ENCODE measurements at regions not wholly inside any gene's neighbourhood (a gene's known extent, or its start where the extent isn't known, plus 50 kb on each side); places are given as distances from the start of the nearest gene placed in this dataset.
"Not testable (repeated sequence)": the region's sequence is repeated elsewhere in the genome, so short reads cannot be mapped to it uniquely, and the experiment has no call there.

GRCh38 chr6:118367314-118367713 lies 180.8 kb upstream of the PLN start:
- TF ChIP-seq CTCF (IDR thresholded peaks at IDR 0.05): no peak
- Histone ChIP-seq H3K27me3 (no peaks in the 10 kb centered on the region), H3K27ac (no peak overlapping the region), H3K4me3 (no peak overlapping the region), H3K4me1 (no peaks in the 10 kb centered on the region), H3K36me3 (no peaks in the 10 kb centered on the region), H3K9me3 (peaks cover 0 to 16% of the 10 kb centered on the region in 2 donors)
- DNase-seq (ENCODE audit: low spot score in 2 of 2): no peak
- intact Hi-C loops (cut with DNase I): no loop called here

- Histone ChIP-seq H3K27me3 (no peaks in the 10 kb centered on the region), H3K36me3 (no peaks in the 10 kb centered on the region), H3K9me3 (peaks cover 0 to 16% of the 10 kb centered on the region in 2 donors), H3K27ac (no peak overlapping the region), H3K4me1 (no peaks in the 10 kb centered on the region), H3K4me3 (no peak overlapping the region)
- no peak for TF ChIP-seq CTCF (IDR thresholded peaks at IDR 0.05)
- intact Hi-C loops (cut with DNase I): loop anchor here (5.0 kb wide), 1 partner anchor 43 kb away; no protein-coding TSS in a partner anchor
- no peak for DNase-seq (ENCODE audit: low spot score in 2 of 2)
These were observed 177.4 kb upstream of the PLN start for GRCh38 chr6:118370722-118371121.

GRCh38 chr6:118371955-118372354 lies 176.1 kb upstream of the PLN start:
- no peak for DNase-seq (ENCODE audit: low spot score in 2 of 2)
- intact Hi-C loops (cut with DNase I): loop anchor here (5.0 kb wide), 1 partner anchor 45 kb away; no protein-coding TSS in a partner anchor
- no peak for TF ChIP-seq CTCF (IDR thresholded peaks at IDR 0.05)

GRCh38 chr6:118372413-118372812 lies 175.7 kb upstream of the PLN start:
- no peak overlapping the region for H3K4me3 ChIP-seq
- no peak for TF ChIP-seq CTCF (IDR thresholded peaks at IDR 0.05)
- intact Hi-C loops (cut with DNase I): loop anchor here (5.0 kb wide), 1 partner anchor 45 kb away; no protein-coding TSS in a partner anchor
- DNase-seq (ENCODE audit: low spot score in 2 of 2): no peak
- H3K4me1 ChIP-seq: no peaks in the 10 kb centered on the region
- no peaks in the 10 kb centered on the region for H3K36me3 ChIP-seq
- H3K27me3 ChIP-seq: no peaks in the 10 kb centered on the region
- no peak overlapping the region for H3K27ac ChIP-seq
- peaks cover 0 to 16% of the 10 kb centered on the region in 2 donors for H3K9me3 ChIP-seq

More at GRCh38 chr6:118371955-118372354, 176.1 kb upstream of the PLN start:
- H3K27me3 ChIP-seq: no peaks in the 10 kb centered on the region
- H3K27ac ChIP-seq: no peak overlapping the region
- H3K36me3 ChIP-seq: no peaks in the 10 kb centered on the region
- H3K4me1 ChIP-seq: no peaks in the 10 kb centered on the region
- peaks cover 0 to 16% of the 10 kb centered on the region in 2 donors for H3K9me3 ChIP-seq
- no peak overlapping the region for H3K4me3 ChIP-seq

GRCh38 chr6:118377711-118378414 lies 170.2 kb upstream of the PLN start:
- Histone ChIP-seq H3K27ac (no peak overlapping the region), H3K4me1 (no peaks in the 10 kb centered on the region), H3K36me3 (no peaks in the 10 kb centered on the region), H3K27me3 (no peaks in the 10 kb centered on the region), H3K4me3 (no peak overlapping the region), H3K9me3 (no peaks in the 10 kb centered on the region)
- no peak for TF ChIP-seq CTCF (IDR thresholded peaks at IDR 0.05)
- DNase-seq (ENCODE audit: low spot score in 2 of 2): no peak
- intact Hi-C loops (cut with DNase I): no loop called here

- DNase-seq (ENCODE audit: low spot score in 2 of 2); H3K27ac ChIP-seq; H3K9me3 ChIP-seq; H3K4me3 ChIP-seq; H3K4me1 ChIP-seq; H3K27me3 ChIP-seq; H3K36me3 ChIP-seq: not testable (repeated sequence)
- intact Hi-C loops (cut with DNase I): loop anchor here (5.0 kb wide), 1 partner anchor 172 kb away; no protein-coding TSS in a partner anchor
These were observed 167.5 kb upstream of the PLN start for GRCh38 chr6:118380620-118381019.
